HepG2 (cell line): ENCODE measurements at regions not wholly inside any gene's neighbourhood (a gene's known extent, or its start where the extent isn't known, plus 50 kb on each side); places are given as distances from the start of the nearest gene placed in this dataset.

ENCODE experiments used
- CCAR2 ChIP-seq: fragments of 200-400 bp; formaldehyde crosslinking; optimal IDR thresholded peaks from 2 replicates; pipeline ENCODE3; 2018; ENCODE audit warnings: low read depth, mild to moderate bottlenecking, low read length, moderate library complexity
- ETV6 ChIP-seq: sonication (generic); formaldehyde crosslinking; conservative IDR thresholded peaks from 2 replicates; pipeline ENCODE4 v1.4.0; 2020; ENCODE audit warnings: missing genetic modification reagents
- MXD3 ChIP-seq: IDR thresholded peaks from 2 replicates; pipeline ENCODE4 v1.6.1; 2016; ENCODE audit warnings: mild to moderate bottlenecking, missing biosample characterization, missing genetic modification reagents
- RBAK ChIP-seq: sonication (generic); formaldehyde crosslinking; IDR thresholded peaks from 2 replicates; pipeline ENCODE4 v1.5.1; 2020; ENCODE audit warnings: mild to moderate bottlenecking, missing genetic modification reagents
- RFX1 ChIP-seq: fragments of 450-650 bp; IDR thresholded peaks from 2 replicates; pipeline ENCODE4 v1.6.1; 2017
- ZNF704 ChIP-seq: sonication (generic); formaldehyde crosslinking; IDR thresholded peaks from 2 replicates; pipeline ENCODE4 v1.8.1; 2023; ENCODE audit warnings: mild to moderate bottlenecking, inconsistent platforms, moderate library complexity, missing genetic modification reagents, borderline replicate concordance
- ZNF800 ChIP-seq: sonication (generic); formaldehyde crosslinking; IDR thresholded peaks from 2 replicates; pipeline ENCODE4 v1.4.0; 2020; ENCODE audit warnings: missing genetic modification reagents

GRCh38 chr7:113819474-113819873 lies 99.3 kb downstream of the PPP1R3A start:
- TF ChIP-seq ZNF800 (CRISPR knock-in tag) (no peak), MXD3 (CRISPR knock-in tag) (no peak), ETV6 (CRISPR knock-in tag) (no peak), ZNF704 (CRISPR knock-in tag) (no peak), RFX1 (no peak), RBAK (CRISPR knock-in tag) (no peak), CCAR2 (no peak)
